ENCODE measurements at regions not wholly inside any gene's neighbourhood (a gene's known extent, or its start where the extent isn't known, plus 50 kb on each side); places are given as distances from the start of the nearest gene placed in this dataset.
A peak's percentile ranks its signal among the peaks of the same experiment; 100 is the strongest.

DNA sequence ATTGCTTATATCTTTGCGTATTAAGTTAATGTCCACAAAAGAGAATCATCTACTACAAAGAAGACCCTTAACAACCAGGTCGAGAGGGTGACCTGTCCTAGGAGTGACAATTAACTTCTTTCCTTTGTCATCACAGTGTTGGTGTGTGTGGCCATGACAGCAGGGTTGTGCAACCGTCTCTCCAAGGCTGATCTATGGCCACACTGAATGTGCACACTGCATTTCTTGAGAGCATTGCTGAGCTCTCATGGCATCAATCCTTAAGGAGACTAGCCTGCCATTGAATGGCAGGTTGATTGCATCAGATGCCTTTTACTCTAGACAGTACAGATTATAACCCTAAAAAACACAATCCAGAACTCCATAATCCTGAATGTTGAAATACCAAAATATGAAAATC, 86.5 kb upstream of the OLFM3 start:
- Histone ChIP-seq H4K20me1 (ENCODE audit: insufficient read depth, low read length) (no peaks in the 10 kb centered on the region), H3K79me2 (ENCODE audit: insufficient read depth, low read length) (no peaks in the 10 kb centered on the region), H3K27ac (ENCODE audit: extremely low read length, insufficient read depth, low read length) (no peak overlapping the region), H3K27me3 (ENCODE audit: control insufficient read depth in 1 of 2, insufficient read depth in 2 of 2, low read length in 2 of 2) (no peaks in the 10 kb centered on the region), H3K9me3 (ENCODE audit: low read length) (peaks cover 85% of the 10 kb centered on the region), H3K4me3 (replicated peaks in 1 of 3; ENCODE audit: insufficient read depth in 1 of 3, low read depth in 2 of 3, low read length in 3 of 3) (no peak overlapping the region), H3K4me2 (ENCODE audit: low read depth, low read length) (no peak overlapping the region), H2AFZ (ENCODE audit: low read length) (no peak overlapping the region), H3K9ac (ENCODE audit: insufficient read depth, low read depth, low read length) (no peak overlapping the region), H3K36me3 (replicated peaks in 1 of 2; ENCODE audit: control insufficient read depth in 1 of 2, insufficient read depth in 2 of 2, low read length in 2 of 2) (no peaks in the 10 kb centered on the region), H3K4me1 (ENCODE audit: insufficient read depth, low read length) (no peaks in the 10 kb centered on the region)
- TF ChIP-seq, protein P1, sequence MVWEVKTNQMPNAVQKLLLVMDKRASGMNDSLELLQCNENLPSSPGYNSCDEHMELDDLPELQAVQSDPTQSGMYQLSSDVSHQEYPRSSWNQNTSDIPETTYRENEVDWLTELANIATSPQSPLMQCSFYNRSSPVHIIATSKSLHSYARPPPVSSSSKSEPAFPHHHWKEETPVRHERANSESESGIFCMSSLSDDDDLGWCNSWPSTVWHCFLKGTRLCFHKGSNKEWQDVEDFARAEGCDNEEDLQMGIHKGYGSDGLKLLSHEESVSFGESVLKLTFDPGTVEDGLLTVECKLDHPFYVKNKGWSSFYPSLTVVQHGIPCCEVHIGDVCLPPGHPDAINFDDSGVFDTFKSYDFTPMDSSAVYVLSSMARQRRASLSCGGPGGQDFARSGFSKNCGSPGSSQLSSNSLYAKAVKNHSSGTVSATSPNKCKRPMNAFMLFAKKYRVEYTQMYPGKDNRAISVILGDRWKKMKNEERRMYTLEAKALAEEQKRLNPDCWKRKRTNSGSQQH (CRISPR knock-in tag; IDR thresholded peaks at IDR 0.05; ENCODE audit: low read depth), result no peak
- peak; percentile 48; the same call in 1 of the 2 replicates for TF ChIP-seq CEBPB (IDR thresholded peaks at IDR 0.05; ENCODE audit: borderline replicate concordance, low read depth, low read length)
- no peak for TF ChIP-seq MYC (CRISPR knock-in tag; IDR thresholded peaks at IDR 0.05; ENCODE audit: borderline replicate concordance)
- no peak for TF ChIP-seq ZNF737 (CRISPR knock-in tag; IDR thresholded peaks at IDR 0.05; ENCODE audit: borderline replicate concordance)
- TF ChIP-seq HHEX (CRISPR knock-in tag; IDR thresholded peaks at IDR 0.05), result no peak
- no peak for TF ChIP-seq ZNF451 (CRISPR knock-in tag; IDR thresholded peaks at IDR 0.05)
- TF ChIP-seq ZFP36L1 (CRISPR knock-in tag; IDR thresholded peaks at IDR 0.05), result no peak
- TF ChIP-seq FIP1L1 (IDR thresholded peaks at IDR 0.05; ENCODE audit: borderline replicate concordance, insufficient read depth, low read depth, low read length), result no peak
- CTCF ChIA-PET (ENCODE audit: low intra/inter-chr PET ratio, low total read pairs), result no interaction called here
- POLR2A ChIA-PET, result no interaction called here
- in situ Hi-C loops (cut with HindIII; ENCODE audit: extremely low pct_ligation_motif_present, low pct_unique_long_range_greater_than_20kb), result no loop called here
- DNase-seq (ENCODE audit: low spot score), result no peak
- BruUV-seq (replicated peaks), result no TSS peak
- no peak for FAIRE-seq
- intact Hi-C loops (cut with micrococcal nuclease; ENCODE audit: unreplicated experiment), result no loop called here
- 31% methylated on average over 3 of the region's 3 CpGs for WGBS (ENCODE audit: low lambda C conversion rate)
- no peak for ATAC-seq

DNA sequence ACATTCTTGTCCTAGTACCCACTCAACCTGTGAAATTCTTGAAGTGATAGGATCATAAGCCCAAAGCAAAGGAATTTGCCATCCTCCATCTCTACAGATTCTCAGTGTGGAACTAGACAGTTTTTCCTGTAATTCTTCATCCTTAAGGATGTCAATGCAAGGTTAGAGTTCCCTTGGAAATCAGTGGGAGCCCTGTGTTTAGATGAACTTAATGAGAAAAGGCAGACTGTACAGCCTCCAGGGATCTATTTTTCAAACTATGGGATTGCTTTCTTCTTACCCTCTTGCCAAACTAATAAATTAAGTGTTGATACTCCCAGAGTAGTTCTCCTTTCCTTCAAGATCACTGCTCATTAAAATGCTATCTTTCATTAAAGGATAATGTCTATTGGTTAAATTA, 78.1 kb upstream of the OLFM3 start:
- no peak for DNase-seq (ENCODE audit: low spot score)
- POLR2A ChIA-PET, result no interaction called here
- Histone ChIP-seq H3K36me3 (replicated peaks in 1 of 2; ENCODE audit: control insufficient read depth in 1 of 2, insufficient read depth in 2 of 2, low read length in 2 of 2) (no peaks in the 10 kb centered on the region), H3K4me3 (replicated peaks in 1 of 3; ENCODE audit: insufficient read depth in 1 of 3, low read depth in 2 of 3, low read length in 3 of 3) (no peak overlapping the region), H3K79me2 (ENCODE audit: insufficient read depth, low read length) (no peaks in the 10 kb centered on the region), H4K20me1 (ENCODE audit: insufficient read depth, low read length) (no peaks in the 10 kb centered on the region), H3K9ac (ENCODE audit: insufficient read depth, low read depth, low read length) (no peak overlapping the region), H3K27ac (ENCODE audit: extremely low read length, insufficient read depth, low read length) (no peak overlapping the region), H3K9me3 (ENCODE audit: low read length) (peaks cover 57% of the 10 kb centered on the region), H3K27me3 (ENCODE audit: control insufficient read depth in 1 of 2, insufficient read depth in 2 of 2, low read length in 2 of 2) (no peaks in the 10 kb centered on the region), H2AFZ (ENCODE audit: low read length) (no peak overlapping the region), H3K4me2 (ENCODE audit: low read depth, low read length) (no peak overlapping the region), H3K4me1 (ENCODE audit: insufficient read depth, low read length) (no peaks in the 10 kb centered on the region)
- intact Hi-C loops (cut with micrococcal nuclease; ENCODE audit: unreplicated experiment), result no loop called here
- no peak for FAIRE-seq
- in situ Hi-C loops (cut with HindIII; ENCODE audit: extremely low pct_ligation_motif_present, low pct_unique_long_range_greater_than_20kb), result no loop called here
- CTCF ChIA-PET (ENCODE audit: low intra/inter-chr PET ratio, low total read pairs), result no interaction called here
- BruUV-seq (replicated peaks), result no TSS peak
- ATAC-seq, result no peak
- TF ChIP-seq, protein P2, sequence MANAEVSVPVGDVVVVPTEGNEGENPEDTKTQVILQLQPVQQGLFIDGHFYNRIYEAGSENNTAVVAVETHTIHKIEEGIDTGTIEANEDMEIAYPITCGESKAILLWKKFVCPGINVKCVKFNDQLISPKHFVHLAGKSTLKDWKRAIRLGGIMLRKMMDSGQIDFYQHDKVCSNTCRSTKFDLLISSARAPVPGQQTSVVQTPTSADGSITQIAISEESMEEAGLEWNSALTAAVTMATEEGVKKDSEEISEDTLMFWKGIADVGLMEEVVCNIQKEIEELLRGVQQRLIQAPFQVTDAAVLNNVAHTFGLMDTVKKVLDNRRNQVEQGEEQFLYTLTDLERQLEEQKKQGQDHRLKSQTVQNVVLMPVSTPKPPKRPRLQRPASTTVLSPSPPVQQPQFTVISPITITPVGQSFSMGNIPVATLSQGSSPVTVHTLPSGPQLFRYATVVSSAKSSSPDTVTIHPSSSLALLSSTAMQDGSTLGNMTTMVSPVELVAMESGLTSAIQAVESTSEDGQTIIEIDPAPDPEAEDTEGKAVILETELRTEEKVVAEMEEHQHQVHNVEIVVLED (CRISPR knock-in tag; IDR thresholded peaks at IDR 0.05; ENCODE audit: borderline replicate concordance), result no peak
- TF ChIP-seq, protein P3, sequence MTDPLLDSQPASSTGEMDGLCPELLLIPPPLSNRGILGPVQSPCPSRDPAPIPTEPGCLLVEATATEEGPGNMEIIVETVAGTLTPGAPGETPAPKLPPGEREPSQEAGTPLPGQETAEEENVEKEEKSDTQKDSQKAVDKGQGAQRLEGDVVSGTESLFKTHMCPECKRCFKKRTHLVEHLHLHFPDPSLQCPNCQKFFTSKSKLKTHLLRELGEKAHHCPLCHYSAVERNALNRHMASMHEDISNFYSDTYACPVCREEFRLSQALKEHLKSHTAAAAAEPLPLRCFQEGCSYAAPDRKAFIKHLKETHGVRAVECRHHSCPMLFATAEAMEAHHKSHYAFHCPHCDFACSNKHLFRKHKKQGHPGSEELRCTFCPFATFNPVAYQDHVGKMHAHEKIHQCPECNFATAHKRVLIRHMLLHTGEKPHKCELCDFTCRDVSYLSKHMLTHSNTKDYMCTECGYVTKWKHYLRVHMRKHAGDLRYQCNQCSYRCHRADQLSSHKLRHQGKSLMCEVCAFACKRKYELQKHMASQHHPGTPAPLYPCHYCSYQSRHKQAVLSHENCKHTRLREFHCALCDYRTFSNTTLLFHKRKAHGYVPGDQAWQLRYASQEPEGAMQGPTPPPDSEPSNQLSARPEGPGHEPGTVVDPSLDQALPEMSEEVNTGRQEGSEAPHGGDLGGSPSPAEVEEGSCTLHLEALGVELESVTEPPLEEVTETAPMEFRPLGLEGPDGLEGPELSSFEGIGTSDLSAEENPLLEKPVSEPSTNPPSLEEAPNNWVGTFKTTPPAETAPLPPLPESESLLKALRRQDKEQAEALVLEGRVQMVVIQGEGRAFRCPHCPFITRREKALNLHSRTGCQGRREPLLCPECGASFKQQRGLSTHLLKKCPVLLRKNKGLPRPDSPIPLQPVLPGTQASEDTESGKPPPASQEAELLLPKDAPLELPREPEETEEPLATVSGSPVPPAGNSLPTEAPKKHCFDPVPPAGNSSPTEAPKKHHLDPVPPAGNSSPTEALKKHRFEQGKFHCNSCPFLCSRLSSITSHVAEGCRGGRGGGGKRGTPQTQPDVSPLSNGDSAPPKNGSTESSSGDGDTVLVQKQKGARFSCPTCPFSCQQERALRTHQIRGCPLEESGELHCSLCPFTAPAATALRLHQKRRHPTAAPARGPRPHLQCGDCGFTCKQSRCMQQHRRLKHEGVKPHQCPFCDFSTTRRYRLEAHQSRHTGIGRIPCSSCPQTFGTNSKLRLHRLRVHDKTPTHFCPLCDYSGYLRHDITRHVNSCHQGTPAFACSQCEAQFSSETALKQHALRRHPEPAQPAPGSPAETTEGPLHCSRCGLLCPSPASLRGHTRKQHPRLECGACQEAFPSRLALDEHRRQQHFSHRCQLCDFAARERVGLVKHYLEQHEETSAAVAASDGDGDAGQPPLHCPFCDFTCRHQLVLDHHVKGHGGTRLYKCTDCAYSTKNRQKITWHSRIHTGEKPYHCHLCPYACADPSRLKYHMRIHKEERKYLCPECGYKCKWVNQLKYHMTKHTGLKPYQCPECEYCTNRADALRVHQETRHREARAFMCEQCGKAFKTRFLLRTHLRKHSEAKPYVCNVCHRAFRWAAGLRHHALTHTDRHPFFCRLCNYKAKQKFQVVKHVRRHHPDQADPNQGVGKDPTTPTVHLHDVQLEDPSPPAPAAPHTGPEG (CRISPR knock-in tag; IDR thresholded peaks at IDR 0.05), result no peak
